ENCODE measurements at regions not wholly inside any gene's neighbourhood (a gene's known extent, or its start where the extent isn't known, plus 50 kb on each side); places are given as distances from the start of the nearest gene placed in this dataset.

- no peaks in the 10 kb centered on the region for H3K27me3 Mint-ChIP-seq (ENCODE audit: unreplicated experiment)
- no peak for TF ChIP-seq CTCF (IDR thresholded peaks at IDR 0.05; ENCODE audit: unreplicated experiment)
- CTCF ChIA-PET, result no interaction called here
- H3K27ac Mint-ChIP-seq (ENCODE audit: unreplicated experiment), result no peak overlapping the region
- DNase-seq, result no peak
- BruUV-seq (replicated peaks), result no TSS peak
- H3K4me3 Mint-ChIP-seq (ENCODE audit: low read depth, unreplicated experiment), result no peak overlapping the region
- peaks cover 13% of the 10 kb centered on the region for H3K9me3 Mint-ChIP-seq (ENCODE audit: low read depth, unreplicated experiment)
- intact Hi-C loops (cut with micrococcal nuclease; ENCODE audit: unreplicated experiment), result no loop called here
- no peaks in the 10 kb centered on the region for H3K36me3 Mint-ChIP-seq (ENCODE audit: insufficient read depth, unreplicated experiment)
- no peaks in the 10 kb centered on the region for H3K4me1 Mint-ChIP-seq (ENCODE audit: low read depth, unreplicated experiment)
These were observed 411.8 kb downstream of the ADRA2A start for GRCh38 chr10:111488668-111489067.

GRCh38 chr10:111491154-111491553 is 414.3 kb downstream of the ADRA2A start:
- Mint-ChIP-seq H3K27ac (ENCODE audit: unreplicated experiment) (no peak overlapping the region), H3K4me1 (ENCODE audit: low read depth, unreplicated experiment) (no peaks in the 10 kb centered on the region), H3K9me3 (ENCODE audit: low read depth, unreplicated experiment) (peaks cover 13% of the 10 kb centered on the region), H3K4me3 (ENCODE audit: low read depth, unreplicated experiment) (no peak overlapping the region), H3K27me3 (ENCODE audit: unreplicated experiment) (no peaks in the 10 kb centered on the region), H3K36me3 (ENCODE audit: insufficient read depth, unreplicated experiment) (no peaks in the 10 kb centered on the region)
- CTCF ChIA-PET, result no interaction called here
- no TSS peak for BruUV-seq (replicated peaks)
- intact Hi-C loops (cut with micrococcal nuclease; ENCODE audit: unreplicated experiment), result no loop called here
- no peak for TF ChIP-seq CTCF (IDR thresholded peaks at IDR 0.05; ENCODE audit: unreplicated experiment)
- DNase-seq, result no peak

GRCh38 chr10:111493024-111493625 is 416.3 kb downstream of the ADRA2A start:
- no peak for TF ChIP-seq CTCF (IDR thresholded peaks at IDR 0.05; ENCODE audit: unreplicated experiment)
- no TSS peak for BruUV-seq (replicated peaks)
- H3K4me1 Mint-ChIP-seq (ENCODE audit: low read depth, unreplicated experiment), result no peaks in the 10 kb centered on the region
- H3K9me3 Mint-ChIP-seq (ENCODE audit: low read depth, unreplicated experiment), result peaks cover 8% of the 10 kb centered on the region
- H3K4me3 Mint-ChIP-seq (ENCODE audit: low read depth, unreplicated experiment), result no peak overlapping the region
- DNase-seq, result no peak
- CTCF ChIA-PET, result no interaction called here
- no peak overlapping the region for H3K27ac Mint-ChIP-seq (ENCODE audit: unreplicated experiment)
- no peaks in the 10 kb centered on the region for H3K36me3 Mint-ChIP-seq (ENCODE audit: insufficient read depth, unreplicated experiment)
- no peaks in the 10 kb centered on the region for H3K27me3 Mint-ChIP-seq (ENCODE audit: unreplicated experiment)
- intact Hi-C loops (cut with micrococcal nuclease; ENCODE audit: unreplicated experiment), result no loop called here

GRCh38 chr10:111498560-111498959 is 421.7 kb downstream of the ADRA2A start:
- Mint-ChIP-seq H3K4me1 (ENCODE audit: low read depth, unreplicated experiment) (no peaks in the 10 kb centered on the region), H3K27ac (ENCODE audit: unreplicated experiment) (no peak overlapping the region)

More at GRCh38 chr10:111498560-111498959, 421.7 kb downstream of the ADRA2A start:
- no peak for TF ChIP-seq CTCF (IDR thresholded peaks at IDR 0.05; ENCODE audit: unreplicated experiment)
- H3K4me3 Mint-ChIP-seq (ENCODE audit: low read depth, unreplicated experiment), result no peak overlapping the region
- no peaks in the 10 kb centered on the region for H3K36me3 Mint-ChIP-seq (ENCODE audit: insufficient read depth, unreplicated experiment)
- DNase-seq, result no peak
- no TSS peak for BruUV-seq (replicated peaks)
- H3K27me3 Mint-ChIP-seq (ENCODE audit: unreplicated experiment), result no peaks in the 10 kb centered on the region
- intact Hi-C loops (cut with micrococcal nuclease; ENCODE audit: unreplicated experiment), result no loop called here
- CTCF ChIA-PET, result interaction anchor here (0.7 kb wide), 1 partner anchor 524 kb away, joined by 4 read pairs; no protein-coding TSS in a partner anchor
- peaks cover 2% of the 10 kb centered on the region for H3K9me3 Mint-ChIP-seq (ENCODE audit: low read depth, unreplicated experiment)
